GM13977 (cell line): ENCODE measurements at regions not wholly inside any gene's neighbourhood (a gene's known extent, or its start where the extent isn't known, plus 50 kb on each side); places are given as distances from the start of the nearest gene placed in this dataset.

Source experiments
- DNase-seq: peaks from one replicate; pipeline ENCODE4 v3.0.0; 2012; ENCODE audit warnings: low spot score
- CTCF ChIP-seq: IDR thresholded peaks from 2 replicates; pipeline ENCODE4 v1.5.1; 2012; ENCODE audit warnings: mild to moderate bottlenecking, control low read depth; ENCODE audit not compliant: insufficient read depth; ENCODE audit errors: extremely low read depth, missing control alignments
- in situ Hi-C: fragments of 300-500 bp; cut with MboI; formaldehyde crosslinking; loops from one replicate; pipeline ENCODE4 v1.12.0; 2022; ENCODE audit warnings: low sequenced_read_pairs, low pct_unique_long_range_greater_than_20kb, mixed read lengths, inconsistent platforms; ENCODE audit not compliant: unreplicated experiment

GRCh38 chr6:84549917-84550316 is 214.5 kb downstream of the TBX18 start:
- DNase-seq, result no peak
- in situ Hi-C loops, result no loop called here
- no peak for TF ChIP-seq CTCF

DNA sequence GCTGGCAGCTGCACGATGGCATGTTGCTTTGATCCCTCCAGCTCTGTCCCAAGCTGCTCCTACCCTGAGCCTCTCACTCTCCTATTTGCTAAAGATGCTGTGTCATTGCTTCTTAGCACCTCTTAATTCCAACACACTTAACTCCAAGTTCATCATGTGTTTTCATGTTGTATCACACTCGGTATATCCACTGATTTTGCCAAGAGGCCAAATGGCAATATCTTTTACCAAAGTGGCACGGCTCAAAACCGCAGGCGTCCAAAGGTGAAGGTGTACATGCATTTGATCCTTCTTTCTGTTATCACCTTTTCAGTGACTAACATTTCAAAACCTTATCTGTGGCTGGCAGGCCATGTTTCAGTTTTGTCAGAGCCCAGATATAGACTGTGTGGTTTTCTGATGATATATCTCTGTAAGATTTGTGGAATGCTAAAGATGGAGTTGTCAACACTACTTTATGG is 217.0 kb downstream of the TBX18 start:
- in situ Hi-C loops, result no loop called here
- DNase-seq, result no peak
- TF ChIP-seq CTCF, result no peak

DNA sequence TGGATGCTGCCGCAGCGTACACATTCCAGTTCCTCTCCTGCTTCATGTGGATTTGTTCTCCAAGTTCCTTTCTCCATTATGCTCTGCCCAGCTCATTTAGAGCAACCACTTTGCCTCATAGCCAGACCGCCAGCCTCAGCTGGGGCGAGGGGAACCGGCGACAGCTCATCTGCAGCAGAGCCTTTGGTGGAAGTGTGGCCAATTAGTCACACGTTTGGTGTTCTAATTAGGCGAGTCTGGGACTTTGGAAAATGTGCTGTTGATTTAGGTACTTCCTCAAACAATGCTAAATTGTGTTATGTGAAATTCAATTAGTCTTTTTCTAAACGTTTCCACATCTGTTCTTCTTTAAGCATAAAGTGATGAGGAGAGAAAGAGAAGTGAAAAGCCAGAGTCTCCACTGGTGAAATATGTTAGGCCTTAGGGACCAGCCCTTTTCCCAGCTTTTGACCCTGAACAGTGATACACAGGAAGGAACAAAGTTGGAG is 217.9 kb downstream of the TBX18 start:
- DNase-seq, result no peak
- no peak for TF ChIP-seq CTCF
- in situ Hi-C loops, result no loop called here

DNA sequence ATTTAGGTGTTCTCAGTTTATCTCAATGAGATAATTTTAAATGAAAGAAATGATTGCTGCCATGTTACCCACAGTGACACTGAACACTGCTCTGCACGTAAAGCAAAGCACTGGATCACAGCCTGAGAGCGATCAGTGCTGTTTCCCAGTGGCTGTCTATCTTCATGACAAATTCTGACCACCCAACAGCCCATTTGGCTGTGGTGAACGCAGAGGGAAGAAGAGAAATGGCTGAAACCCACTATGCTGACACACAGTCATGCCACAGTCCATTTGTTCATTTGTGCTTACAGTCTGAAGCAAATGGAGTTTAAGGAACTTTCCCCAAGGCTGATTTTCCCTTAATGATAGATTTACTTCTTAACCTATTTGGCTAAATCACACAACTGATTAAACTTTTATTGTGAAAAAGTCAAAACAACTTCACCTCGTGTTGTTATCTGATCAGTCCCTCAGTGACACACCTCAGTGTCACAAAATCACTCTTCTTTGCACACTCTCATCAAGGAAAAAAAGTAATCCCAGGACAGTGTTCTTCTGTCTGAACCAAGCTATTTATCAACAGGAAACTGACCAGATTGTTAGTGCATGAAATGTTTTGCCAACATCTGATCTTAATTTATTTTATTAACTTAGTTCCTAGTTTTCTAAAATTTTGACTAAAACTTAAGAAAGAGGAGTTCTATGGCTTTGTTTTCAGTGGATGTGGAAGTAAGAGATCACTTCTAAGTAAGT is 225.1 kb downstream of the TBX18 start:
- no peak for TF ChIP-seq CTCF
- in situ Hi-C loops, result no loop called here
- DNase-seq, result no peak

- in situ Hi-C loops, result no loop called here
- TF ChIP-seq CTCF, result no peak
- no peak for DNase-seq
Measured at GRCh38 chr6:84536885-84537638, 227.3 kb downstream of the TBX18 start.

DNA sequence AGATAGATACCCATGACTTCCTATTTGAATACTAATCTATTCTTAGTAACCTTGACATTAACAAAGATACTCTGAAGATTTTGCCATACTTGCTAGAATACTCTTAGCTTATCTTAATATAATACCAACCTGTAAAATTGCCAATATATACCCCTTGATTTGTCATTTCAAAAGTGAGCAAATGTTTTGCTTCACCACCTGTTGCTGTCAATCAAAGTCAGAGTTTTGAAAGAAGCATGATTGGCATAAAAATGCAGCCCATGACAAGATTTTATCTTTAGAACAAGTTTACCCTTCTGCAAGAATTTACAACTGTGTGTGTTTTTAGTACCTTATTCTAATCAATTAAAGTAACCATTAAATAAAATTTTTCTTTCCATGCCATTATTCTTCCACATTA is 236.2 kb downstream of the TBX18 start:
- TF ChIP-seq CTCF, result no peak
- in situ Hi-C loops, result no loop called here

More for the DNA sequence above, 236.2 kb downstream of the TBX18 start:
- DNase-seq, result no peak
